IPS DF 4.7 (cell line): ENCODE measurements at regions not wholly inside any gene's neighbourhood (a gene's known extent, or its start where the extent isn't known, plus 50 kb on each side); places are given as distances from the start of the nearest gene placed in this dataset.
"Not testable (repeated sequence)": the region's sequence is repeated elsewhere in the genome, so short reads cannot be mapped to it uniquely, and the experiment has no call there.

Source experiments
- DNase-seq: peaks from one replicate; pipeline ENCODE4 v3.0.0-alpha.2; 2013; ENCODE audit warnings: low spot score; ENCODE audit errors: extremely low read depth

DNA sequence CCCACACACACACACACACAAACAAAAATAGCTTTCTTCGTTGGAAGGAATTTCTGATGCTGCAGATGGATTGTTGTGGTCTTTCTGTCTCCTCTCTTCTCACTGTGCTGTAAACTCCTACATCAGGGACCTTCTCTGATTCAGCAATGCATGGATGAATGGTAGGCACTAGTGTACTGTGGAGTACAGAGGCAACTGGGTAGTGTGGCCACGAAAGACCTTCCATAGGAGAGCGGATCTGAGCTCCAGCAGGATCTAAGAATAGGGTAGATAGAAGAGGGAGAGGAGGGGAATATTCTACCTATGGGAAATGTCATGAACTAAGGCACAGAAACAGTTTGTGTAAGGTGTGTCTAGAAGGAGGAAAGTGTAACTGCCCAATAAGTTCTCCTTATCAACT, 266.8 kb downstream of the MYCN start:
- no peak for DNase-seq

DNA sequence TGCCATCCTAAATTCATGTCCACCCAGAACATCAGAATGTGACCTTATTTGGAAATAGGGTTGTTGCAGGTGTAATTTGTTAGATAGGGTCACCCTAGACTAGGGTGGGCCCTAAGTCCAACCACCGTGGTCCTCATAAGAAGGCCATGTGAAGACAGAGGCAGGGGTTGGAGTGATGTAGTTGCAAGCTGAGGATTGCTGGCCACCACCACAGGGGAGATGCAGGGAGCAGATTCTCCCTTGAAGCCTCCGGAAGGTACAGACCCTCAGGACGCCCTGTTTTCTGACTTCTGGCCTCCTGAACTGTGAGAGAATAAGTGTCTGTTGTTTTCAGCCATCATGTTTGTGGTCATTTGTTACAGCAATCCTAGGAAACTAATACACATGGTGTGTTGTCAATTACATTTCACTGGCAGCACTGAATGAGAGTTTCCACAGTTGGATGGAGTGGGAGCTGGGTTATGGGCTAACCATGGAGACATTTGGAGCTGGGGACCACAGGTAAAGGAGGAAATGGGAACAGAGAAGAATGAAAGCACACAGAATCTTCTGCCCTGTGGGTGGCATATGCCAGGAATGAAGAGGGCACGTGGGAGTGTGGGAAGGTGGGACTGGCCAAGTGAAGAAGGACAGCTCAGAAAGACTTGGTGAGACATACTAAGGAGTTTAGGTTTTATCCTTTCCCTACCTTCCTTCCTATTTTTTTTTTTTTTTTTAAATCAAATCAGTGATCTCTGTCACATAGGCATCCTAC, 266.0 kb downstream of the MYCN start:
- no peak for DNase-seq

- no peak for DNase-seq
These were observed 265.3 kb downstream of the MYCN start for GRCh38 chr2:16205631-16206030.

GRCh38 chr2:16204886-16205620, 264.7 kb downstream of the MYCN start:
- no peak for DNase-seq

- no peak for DNase-seq
These were observed 263.9 kb downstream of the MYCN start for GRCh38 chr2:16204251-16204650.

GRCh38 chr2:16203691-16204090, 263.3 kb downstream of the MYCN start:
- DNase-seq = no peak

DNA sequence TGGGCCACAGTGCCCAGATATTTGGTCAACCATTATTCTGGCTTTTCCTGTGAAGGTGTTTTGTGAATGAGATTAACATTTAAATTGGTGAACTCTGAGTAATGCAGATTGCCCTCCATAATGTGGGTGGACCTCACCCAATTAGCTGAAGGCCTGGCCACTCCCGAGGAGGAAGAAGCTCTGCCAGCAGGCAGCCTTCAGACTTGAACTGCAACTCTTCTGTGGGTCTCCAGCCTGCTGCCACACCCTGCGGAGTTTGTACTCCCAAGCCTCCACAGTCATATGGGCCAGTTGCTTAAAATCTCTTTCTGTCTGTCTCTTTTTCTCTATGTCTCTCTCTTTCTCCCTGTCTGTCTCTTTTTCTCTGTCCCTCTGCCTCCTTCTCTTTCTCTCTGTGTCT, 262.7 kb downstream of the MYCN start:
- no peak for DNase-seq

DNA sequence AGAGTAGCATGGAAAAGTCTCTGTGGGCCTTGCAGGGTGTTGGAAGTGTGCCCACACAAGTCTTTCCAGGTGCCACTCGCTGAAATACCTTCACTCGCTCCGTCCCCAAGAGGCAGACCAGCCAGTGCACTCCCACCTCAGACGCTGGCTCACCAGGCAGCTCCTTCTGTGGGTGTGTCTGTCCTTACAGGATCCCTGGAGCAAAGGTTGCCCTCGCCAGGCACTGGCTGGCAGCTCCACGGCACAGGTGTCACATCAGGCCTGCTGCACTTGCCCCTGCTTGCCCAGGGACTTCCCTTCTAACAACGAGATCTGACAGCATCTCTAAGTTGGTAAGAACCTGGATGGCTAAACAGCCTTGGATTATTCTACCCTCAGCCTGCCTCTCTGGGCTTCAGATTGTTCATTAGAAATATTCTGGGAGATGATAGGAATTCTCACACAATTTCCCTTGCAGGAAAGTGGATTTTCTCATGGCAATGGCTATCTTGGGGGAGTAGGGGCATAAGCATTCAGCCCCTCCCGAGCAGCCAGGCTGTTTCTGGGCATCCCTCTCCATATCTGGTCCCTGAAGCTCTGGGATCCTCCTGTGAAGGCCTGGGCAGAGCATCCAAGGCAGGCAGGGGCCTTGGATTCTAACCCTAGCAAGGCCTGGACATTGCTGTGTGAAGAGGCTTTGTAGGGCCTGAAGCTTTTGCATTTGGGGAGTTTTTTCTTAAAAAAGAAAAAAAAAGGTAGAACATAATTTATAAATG, 262.1 kb downstream of the MYCN start:
- no peak for DNase-seq

- no peak for DNase-seq
These were observed 261.5 kb downstream of the MYCN start for GRCh38 chr2:16201848-16202247.

DNA sequence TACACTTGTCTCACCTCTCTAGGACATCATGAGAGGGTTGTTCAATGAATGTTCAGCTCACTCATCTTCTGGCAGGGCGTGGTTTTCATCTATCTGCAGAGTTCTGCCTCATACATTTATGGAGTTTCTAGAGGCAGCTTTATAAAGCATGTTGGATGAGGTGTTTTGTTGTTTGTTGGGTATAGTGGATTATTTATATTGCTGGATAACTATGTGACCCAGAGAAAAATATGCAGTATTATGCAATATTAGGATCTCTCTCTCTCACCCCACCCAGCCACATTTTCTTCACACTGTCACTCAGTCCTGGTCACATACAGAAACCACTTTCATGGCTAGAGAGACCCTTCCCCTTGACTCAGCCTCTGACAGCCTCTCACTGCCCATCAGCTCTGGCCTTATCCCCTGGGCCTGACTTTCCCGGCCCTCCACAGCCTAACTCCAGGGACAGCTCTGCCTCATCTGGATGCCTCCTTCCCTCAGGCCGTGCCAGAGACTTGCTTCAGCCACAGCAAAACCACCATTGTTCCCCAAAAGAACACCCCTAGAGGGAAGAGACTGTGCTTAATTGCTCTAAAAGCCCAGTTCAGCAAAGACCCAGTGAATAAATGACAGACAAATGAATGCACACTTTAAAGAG, 260.3 kb downstream of the MYCN start:
- DNase-seq = no peak

DNA sequence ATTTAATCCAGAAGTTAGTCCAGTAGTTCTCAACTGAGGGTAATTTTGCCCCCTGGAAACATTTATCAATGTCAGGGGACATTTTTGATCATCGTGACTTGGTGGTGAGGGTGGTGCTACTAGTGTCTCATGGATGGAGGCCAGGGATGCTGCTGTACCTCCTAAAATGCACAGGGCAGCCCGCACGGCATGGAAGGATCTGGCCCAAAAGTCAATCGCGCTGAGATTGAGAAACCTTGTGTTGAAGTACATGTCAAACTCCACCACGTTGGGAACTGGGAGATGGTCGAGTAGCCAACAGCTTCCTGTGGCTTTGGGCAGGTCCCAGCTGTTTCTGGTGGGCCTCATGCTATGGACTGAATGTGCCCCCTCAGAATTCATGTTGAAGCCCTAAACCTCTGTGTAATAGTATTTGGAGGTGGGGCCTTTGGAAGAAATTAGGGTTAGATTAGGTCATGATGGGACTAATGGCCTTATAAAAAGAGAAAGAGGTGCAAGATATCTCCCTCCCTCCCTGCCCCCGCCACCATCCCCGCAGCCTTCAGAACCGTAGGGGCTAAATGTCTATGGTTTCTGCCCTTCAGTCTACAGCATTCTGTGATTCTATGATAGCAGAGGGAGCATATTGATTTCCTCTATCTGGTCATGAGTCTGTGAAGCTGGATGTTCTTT, 259.7 kb downstream of the MYCN start:
- no peak for DNase-seq

DNA sequence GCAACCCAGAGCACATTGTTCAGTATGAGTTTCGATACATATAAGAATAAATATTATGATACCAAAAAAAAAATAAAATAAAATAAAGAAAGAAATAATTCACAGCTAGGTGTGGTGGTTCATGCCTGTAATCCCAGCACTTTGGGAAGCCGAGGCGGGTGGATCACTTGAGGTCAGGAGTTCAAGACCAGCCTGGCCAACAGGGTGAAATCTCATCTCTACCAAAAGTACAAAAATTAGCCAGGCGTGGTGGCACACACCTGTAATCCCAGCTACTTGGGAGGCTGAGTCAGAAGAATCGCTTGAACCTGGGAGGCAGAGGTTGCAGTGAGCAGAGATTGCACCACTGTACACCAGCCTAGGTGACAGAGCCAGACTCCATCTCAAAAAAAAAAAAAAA, 258.9 kb downstream of the MYCN start:
- not testable (repeated sequence) for DNase-seq

DNA sequence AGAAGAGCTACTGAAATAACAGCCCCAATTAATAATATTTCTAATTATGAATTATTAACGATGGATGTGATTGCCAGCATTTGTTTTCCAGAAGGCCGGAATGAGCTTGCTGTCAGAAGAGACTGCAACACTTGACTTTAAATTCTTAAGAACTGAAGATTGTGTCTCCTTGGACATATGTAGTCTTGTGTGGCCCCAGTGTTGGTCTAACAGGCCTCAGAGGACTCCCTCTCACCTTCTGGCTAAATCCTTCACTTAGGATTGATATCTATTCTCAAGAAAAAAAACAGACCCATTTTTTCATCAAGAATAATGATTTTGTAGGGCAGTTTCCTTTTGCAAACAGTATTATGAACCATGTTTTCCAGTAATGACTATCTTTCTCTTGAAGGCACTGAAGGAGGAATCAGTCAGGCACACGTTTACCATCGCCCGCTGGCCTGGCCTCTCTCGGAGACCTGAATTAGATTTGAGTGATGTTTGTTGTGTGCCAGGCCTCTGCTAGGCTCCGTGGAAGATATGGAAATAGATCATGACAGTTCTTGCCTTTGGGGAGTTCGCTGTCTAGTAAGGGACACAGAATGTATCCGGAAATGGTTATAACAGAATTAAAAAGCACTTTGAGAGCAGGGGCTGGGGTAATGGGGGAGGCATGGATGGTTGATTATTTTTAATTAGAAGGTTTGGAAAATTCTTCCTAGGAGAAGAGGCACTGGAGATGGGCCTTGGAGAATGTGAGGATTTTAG, 258.0 kb downstream of the MYCN start:
- no peak for DNase-seq

DNA sequence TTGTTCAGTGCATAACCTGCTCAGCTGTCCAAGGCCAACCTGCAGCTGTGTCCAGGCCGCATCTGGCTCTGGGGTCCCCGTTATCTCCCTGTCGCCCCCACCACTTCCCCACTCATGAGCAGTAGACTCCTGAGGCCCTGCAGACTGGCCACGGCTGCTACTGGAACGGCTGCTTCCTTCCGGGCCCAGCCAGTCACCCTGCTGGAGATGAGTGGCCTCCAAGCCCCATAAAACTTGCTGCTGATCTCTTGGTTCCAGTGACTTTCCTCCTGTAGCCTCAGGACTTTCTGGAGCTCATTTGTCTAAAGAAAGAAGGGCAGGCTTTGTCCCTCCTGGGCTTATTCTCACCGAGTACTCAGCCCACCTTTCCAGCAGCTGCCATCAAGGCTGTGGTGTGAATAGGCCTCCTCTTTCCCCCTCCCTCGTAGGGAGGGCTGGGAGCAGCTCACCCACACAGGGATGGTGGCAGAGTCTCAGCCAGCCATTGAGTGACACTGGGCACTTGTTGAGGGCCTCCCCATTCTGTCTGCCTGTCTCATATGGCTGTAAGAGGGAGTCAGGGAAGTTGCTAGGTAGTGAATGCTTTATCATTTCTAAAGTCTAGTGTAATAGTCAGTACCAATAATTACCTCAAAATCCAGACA, 257.3 kb downstream of the MYCN start:
- no peak for DNase-seq

- DNase-seq = no peak
These were observed 256.5 kb downstream of the MYCN start for GRCh38 chr2:16196687-16197503.

DNA sequence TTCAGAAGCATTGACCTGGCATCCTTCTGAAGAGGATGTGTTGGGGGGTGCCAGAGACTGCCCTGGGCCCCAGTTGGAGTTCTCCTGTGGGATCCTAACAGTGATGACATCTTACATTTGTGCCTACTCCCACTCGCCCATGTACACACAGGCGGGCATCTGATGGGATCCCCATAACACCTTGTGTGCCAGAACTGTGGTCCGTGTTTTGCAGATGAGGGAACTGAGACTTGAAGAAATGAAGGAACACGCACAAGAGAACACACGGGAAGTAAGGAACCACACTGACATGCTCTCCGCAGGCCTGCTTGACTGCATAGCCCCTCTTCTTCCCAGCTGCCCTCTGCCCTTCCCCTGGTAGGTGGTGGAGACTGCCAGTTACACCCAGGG, 255.3 kb downstream of the MYCN start:
- no peak for DNase-seq

DNA sequence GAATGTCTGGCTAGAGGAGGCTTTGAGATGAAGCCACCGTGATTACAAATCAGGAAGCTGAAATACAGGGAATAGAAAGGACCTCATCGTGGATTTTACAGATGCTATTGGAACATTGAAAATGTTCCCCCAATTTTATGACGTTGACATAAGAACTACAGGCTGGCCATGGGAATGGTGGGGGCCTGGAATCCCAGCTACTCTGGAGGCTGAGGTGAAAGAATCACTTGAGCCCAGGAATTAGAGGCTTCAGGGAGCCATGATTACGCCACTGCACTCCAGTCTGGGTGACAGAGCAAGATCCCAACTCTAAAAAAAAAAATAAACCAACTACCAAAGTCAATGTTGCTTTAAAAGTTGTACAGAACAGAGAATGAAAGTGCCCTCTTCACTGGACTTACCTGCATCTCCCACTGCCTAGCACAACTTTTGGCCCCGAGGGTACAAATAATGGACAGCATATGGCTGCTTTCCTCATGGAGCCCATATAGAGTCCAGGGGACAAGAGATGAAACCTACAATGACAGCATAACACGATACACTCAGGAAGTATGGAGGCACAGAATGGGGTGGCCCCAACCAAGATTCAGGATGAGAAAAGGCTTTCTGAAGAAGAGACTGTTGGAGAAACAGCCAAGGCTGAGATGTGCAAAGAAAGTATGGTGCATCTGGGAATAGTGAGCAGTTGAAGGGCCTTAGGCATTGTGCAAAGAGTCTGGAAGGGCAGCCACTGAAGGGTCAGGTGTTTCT, 254.8 kb downstream of the MYCN start:
- no peak for DNase-seq

DNA sequence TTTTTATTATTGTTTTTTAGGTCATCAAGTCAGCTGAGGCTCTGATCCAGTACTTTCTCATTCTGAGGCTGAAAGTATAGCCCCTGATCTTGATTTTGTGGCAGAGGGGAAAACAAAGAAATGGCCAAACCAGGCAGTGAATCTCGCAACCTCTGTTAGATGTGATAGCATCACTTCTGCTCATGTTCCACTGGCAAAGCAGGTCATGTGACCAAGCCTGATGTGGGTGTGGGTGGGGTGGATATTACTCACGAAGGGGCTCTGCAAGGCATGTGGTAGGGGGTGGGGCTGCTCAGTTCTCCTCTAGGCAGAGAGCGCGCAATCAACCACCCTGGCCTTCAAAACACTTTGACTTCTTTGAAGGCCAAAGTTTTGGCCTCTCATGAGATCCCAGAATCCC, 254.2 kb downstream of the MYCN start:
- DNase-seq = no peak

- no peak for DNase-seq
These were observed 253.7 kb downstream of the MYCN start for GRCh38 chr2:16194096-16194390.
